ENCODE measurements at regions not wholly inside any gene's neighbourhood (a gene's known extent, or its start where the extent isn't known, plus 50 kb on each side); places are given as distances from the start of the nearest gene placed in this dataset.
"Not testable (repeated sequence)": the region's sequence is repeated elsewhere in the genome, so short reads cannot be mapped to it uniquely, and the experiment has no call there.

- not testable (repeated sequence) for H3K9me3 Mint-ChIP-seq; DNase-seq (ENCODE audit: low spot score); ATAC-seq; H3K4me3 Mint-ChIP-seq; H3K36me3 Mint-ChIP-seq; H3K27ac Mint-ChIP-seq
- H3K4me1 Mint-ChIP-seq (ENCODE audit: low read depth in 2 of 2), result peaks cover 18 to 24% of the 10 kb centered on the region in 2 donors
- peaks cover 8 to 12% of the 10 kb centered on the region in 2 donors for H3K27me3 Mint-ChIP-seq
Measured at GRCh38 chr15:21269673-21270072, 170.6 kb downstream of the POTEB3 start.

DNA sequence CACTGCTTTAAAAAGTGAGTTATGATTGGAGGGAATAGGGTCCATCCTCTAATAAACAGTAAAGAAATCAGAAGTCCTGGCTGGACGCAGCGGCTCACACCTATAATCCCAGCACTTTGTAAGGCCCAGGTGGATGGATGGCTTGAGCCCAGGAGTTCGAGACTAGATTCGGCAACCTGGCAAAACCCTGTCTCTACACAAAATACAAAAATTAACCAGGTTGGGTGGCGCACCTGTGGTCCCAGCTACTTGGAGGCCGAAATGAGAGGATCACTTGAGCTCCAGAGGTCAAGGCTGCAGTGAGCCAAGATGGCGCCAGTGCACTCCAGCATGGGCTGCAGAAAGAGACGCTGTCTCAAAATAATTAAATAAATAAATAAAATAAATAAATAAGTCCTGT is 171.2 kb downstream of the POTEB3 start:
- ATAC-seq (no peak), DNase-seq (ENCODE audit: low spot score) (no peak)
- Mint-ChIP-seq H3K36me3 (no peaks in the 10 kb centered on the region), H3K27me3 (peaks cover 8 to 12% of the 10 kb centered on the region in 2 donors), H3K4me3 (no peak overlapping the region), H3K27ac (no peak overlapping the region), H3K9me3 (no peaks in the 10 kb centered on the region), H3K4me1 (ENCODE audit: low read depth in 2 of 2) (peaks cover 18 to 24% of the 10 kb centered on the region in 2 donors)

- H3K4me1 Mint-ChIP-seq (ENCODE audit: low read depth in 2 of 2), result peaks cover 18 to 24% of the 10 kb centered on the region in 2 donors
- no peaks in the 10 kb centered on the region for H3K9me3 Mint-ChIP-seq
- no peaks in the 10 kb centered on the region for H3K36me3 Mint-ChIP-seq
- H3K27me3 Mint-ChIP-seq, result peaks cover 8 to 12% of the 10 kb centered on the region in 2 donors
- ATAC-seq (peak; percentile 66 to 81), DNase-seq (ENCODE audit: low spot score) (peak; percentile 59)
- H3K27ac Mint-ChIP-seq, result no peak overlapping the region
- H3K4me3 Mint-ChIP-seq, result no peak overlapping the region
Measured at GRCh38 chr15:21268436-21268940, 171.8 kb downstream of the POTEB3 start.

DNA sequence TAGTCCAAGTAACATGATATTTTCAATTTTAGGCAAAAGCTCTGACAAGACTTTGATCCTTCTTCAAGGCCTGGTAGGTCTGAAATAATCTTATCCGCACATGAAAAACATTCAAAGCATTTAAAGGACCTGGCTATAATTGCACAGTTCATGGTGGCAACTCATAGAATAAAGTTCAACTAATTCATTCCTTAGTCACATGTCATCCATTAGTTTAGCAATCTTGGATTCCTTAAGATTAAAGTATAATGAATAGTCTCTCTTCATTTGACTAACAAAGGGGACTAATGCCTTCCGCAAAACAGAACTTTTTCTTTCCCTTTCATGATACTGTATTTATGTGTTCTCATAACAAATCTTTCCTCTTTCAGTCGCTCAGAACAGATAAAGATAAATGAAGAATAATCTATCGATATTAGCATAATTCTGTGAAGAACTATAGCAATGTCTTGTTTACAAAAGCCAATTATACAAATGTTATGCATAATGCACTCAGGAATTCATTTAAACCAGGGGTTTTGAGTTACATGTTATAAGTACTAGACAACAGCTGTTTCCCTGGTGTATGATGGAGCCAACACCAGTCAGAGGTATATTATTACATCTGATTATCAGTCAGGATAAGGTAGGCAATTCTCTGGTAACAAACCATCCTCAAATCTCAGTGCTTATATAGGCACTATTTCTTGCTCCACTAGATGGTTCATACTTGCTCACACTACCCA is 172.5 kb downstream of the POTEB3 start:
- DNase-seq (ENCODE audit: low spot score), result no peak
- Mint-ChIP-seq H3K4me3 (no peak overlapping the region), H3K4me1 (ENCODE audit: low read depth in 2 of 2) (peaks cover 18 to 24% of the 10 kb centered on the region in 2 donors), H3K9me3 (no peaks in the 10 kb centered on the region), H3K36me3 (no peaks in the 10 kb centered on the region), H3K27ac (no peak overlapping the region), H3K27me3 (peaks cover 8 to 12% of the 10 kb centered on the region in 2 donors)
- no peak for ATAC-seq

DNA sequence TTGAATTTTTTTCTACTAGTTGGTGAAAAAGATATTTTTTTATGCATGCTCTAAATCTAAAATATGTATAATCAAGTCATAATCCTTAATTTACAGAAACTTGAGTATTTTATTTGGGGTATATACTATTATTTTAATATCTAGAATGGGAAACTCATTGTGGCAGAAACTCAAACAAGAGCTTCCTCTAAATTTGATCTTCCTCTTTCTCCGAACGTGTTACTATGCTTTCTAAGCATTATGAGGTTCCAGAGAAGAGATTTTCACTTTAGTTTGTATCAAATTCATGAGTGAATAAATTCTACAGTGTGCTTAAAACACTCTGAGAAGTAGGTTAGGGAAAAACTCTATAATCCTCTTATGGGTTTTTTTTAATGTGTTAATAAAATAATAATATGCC is 173.1 kb downstream of the POTEB3 start:
- ATAC-seq (no peak), DNase-seq (ENCODE audit: low spot score) (no peak)
- H3K27me3 Mint-ChIP-seq, result peaks cover 9 to 10% of the 10 kb centered on the region in 2 donors
- H3K4me3 Mint-ChIP-seq, result no peak overlapping the region
- no peaks in the 10 kb centered on the region for H3K36me3 Mint-ChIP-seq
- H3K27ac Mint-ChIP-seq, result no peak overlapping the region
- no peaks in the 10 kb centered on the region for H3K9me3 Mint-ChIP-seq
- H3K4me1 Mint-ChIP-seq (ENCODE audit: low read depth in 2 of 2), result peaks cover 18 to 19% of the 10 kb centered on the region in 2 donors

- not testable (repeated sequence) for H3K27me3 Mint-ChIP-seq; H3K4me3 Mint-ChIP-seq; H3K9me3 Mint-ChIP-seq; H3K36me3 Mint-ChIP-seq; ATAC-seq; DNase-seq (ENCODE audit: low spot score); H3K27ac Mint-ChIP-seq
- peaks cover 11 to 12% of the 10 kb centered on the region in 2 donors for H3K4me1 Mint-ChIP-seq (ENCODE audit: low read depth in 2 of 2)
Measured at GRCh38 chr15:21265628-21266027, 174.7 kb downstream of the POTEB3 start.

DNA sequence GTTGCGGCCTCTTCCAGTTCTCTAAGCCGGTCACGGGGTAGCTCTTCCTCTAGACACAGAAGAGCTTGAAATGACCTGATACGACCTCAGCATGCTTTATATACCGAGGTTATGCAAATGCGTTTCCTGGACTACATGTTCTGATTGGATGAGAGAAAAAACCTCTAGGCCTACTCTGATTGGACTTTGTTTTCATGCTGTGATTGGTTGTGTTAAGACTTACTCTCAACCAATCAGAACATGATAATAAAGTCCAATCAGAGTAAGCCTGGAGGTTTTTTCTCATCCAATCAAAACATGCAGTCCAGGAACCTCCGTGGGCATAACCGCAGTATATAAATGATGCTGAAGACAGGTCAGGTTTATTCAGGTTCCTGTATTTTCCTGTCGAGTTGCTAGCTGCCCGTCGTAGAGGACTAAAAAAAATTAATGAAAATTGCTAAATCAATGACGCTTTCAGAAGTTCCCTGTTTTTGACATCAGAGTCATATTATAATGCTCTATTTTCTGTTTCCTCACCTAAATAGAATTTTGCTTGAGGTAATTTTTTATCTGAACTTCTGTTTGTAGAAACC is 177.4 kb downstream of the POTEB3 start:
- ATAC-seq (no peak), DNase-seq (ENCODE audit: low spot score) (no peak)
- H3K27ac Mint-ChIP-seq, result no peak overlapping the region
- no peaks in the 10 kb centered on the region for H3K36me3 Mint-ChIP-seq
- no peaks in the 10 kb centered on the region for H3K9me3 Mint-ChIP-seq
- peaks cover 0 to 2% of the 10 kb centered on the region in 2 donors for H3K4me1 Mint-ChIP-seq (ENCODE audit: low read depth in 2 of 2)
- peaks cover 0 to 14% of the 10 kb centered on the region in 2 donors for H3K27me3 Mint-ChIP-seq
- H3K4me3 Mint-ChIP-seq, result no peak overlapping the region

DNA sequence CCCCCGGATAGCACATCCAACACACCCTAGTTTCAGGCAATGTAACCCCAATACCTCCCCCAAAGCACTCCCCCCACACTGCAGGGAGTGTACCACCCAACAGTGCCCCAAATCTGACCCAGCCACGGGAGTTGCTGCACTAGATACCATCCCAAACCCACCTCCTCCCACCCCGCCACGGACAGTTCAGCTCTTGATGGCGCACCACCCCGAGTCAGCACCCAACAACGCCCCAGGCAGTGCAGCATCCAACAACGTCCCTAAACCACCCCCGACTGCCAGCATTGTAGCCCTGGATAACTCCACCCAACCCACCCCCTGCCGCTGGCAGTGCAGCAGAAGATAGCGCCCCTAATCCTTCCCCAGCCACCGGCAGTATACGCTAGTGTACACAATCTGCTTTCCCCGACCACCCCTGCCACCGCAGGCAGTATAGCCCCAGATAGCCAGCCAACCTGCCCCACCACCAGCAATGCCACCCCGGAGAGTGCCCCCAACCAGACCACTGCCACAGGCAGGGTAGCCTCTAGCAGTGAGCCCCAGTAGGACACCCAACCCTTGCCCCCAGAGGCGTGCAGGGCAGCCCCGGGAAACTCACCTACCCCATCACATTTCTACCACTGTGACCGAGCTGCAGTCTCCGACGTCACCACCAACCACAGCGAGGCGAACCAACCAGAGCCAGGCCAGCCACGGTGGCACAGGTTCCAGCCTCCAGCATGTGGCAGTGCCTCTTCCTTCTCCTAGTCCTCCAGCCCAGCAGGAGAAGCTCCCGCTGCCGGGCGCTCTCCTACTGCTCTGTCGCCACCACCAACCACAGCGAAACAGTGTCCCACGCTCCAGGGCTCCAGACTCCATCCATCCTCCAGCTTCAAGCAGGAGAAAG is 178.1 kb downstream of the POTEB3 start:
- Mint-ChIP-seq H3K27me3 (peaks cover 0 to 14% of the 10 kb centered on the region in 2 donors), H3K4me1 (ENCODE audit: low read depth in 2 of 2) (no peaks in the 10 kb centered on the region), H3K27ac (no peak overlapping the region), H3K4me3 (no peak overlapping the region), H3K36me3 (no peaks in the 10 kb centered on the region), H3K9me3 (no peaks in the 10 kb centered on the region)
- peak; percentile 33 to 63 for ATAC-seq
- peak; percentile 60 for DNase-seq (ENCODE audit: low spot score)

- no peaks in the 10 kb centered on the region for H3K9me3 Mint-ChIP-seq
- peak; percentile 24 to 25 for ATAC-seq
- H3K27me3 Mint-ChIP-seq, result peaks cover 0 to 14% of the 10 kb centered on the region in 2 donors
Measured at GRCh38 chr15:21261396-21261964, 178.8 kb downstream of the POTEB3 start.

GRCh38 chr15:21260966-21261395 is 179.3 kb downstream of the POTEB3 start:
- H3K4me1 Mint-ChIP-seq (ENCODE audit: low read depth in 2 of 2), result no peaks in the 10 kb centered on the region
- ATAC-seq (peak in 1 of 2 donors; percentile 49), DNase-seq (ENCODE audit: low spot score) (no peak)
- H3K4me3 Mint-ChIP-seq, result no peak overlapping the region
- H3K9me3 Mint-ChIP-seq, result no peaks in the 10 kb centered on the region
- no peaks in the 10 kb centered on the region for H3K36me3 Mint-ChIP-seq
- H3K27me3 Mint-ChIP-seq, result peaks cover 0 to 14% of the 10 kb centered on the region in 2 donors
- no peak overlapping the region for H3K27ac Mint-ChIP-seq

More at GRCh38 chr15:21261396-21261964, 178.8 kb downstream of the POTEB3 start:
- H3K4me1 Mint-ChIP-seq (ENCODE audit: low read depth in 2 of 2), result no peaks in the 10 kb centered on the region
- no peaks in the 10 kb centered on the region for H3K36me3 Mint-ChIP-seq
- H3K27ac Mint-ChIP-seq, result no peak overlapping the region
- DNase-seq (ENCODE audit: low spot score), result peak; percentile 60
- no peak overlapping the region for H3K4me3 Mint-ChIP-seq

GRCh38 chr15:21258635-21259034 is 181.7 kb downstream of the POTEB3 start:
- H3K36me3 Mint-ChIP-seq; H3K9me3 Mint-ChIP-seq; ATAC-seq; H3K27ac Mint-ChIP-seq; H3K4me1 Mint-ChIP-seq (ENCODE audit: low read depth in 2 of 2); DNase-seq (ENCODE audit: low spot score); H3K4me3 Mint-ChIP-seq: not testable (repeated sequence)
- peaks cover 0 to 16% of the 10 kb centered on the region in 2 donors for H3K27me3 Mint-ChIP-seq

DNA sequence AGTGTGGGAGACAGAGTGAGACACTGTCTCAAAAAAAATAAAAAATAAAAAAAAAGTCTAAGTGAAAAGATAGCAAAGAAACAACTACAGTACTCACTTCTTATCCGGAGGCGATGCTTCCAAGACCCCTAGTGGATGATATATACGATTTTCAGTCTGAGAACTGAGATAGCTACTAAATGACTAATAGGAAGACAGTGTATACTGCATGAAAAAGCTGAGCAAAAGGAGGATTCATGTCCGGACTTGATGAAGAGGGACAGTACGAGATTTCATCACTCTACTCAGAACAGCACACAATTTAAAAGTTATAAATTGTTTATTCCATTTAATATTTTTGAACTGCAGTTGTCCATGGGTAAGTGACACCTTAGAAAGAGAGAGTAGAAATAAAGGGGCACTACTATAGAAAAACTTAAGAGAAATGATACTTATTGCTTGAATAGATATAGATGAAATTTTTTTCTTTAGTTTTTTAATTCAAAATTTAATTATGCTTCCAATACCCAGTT is 190.7 kb downstream of the POTEB3 start:
- H3K9me3 Mint-ChIP-seq; H3K36me3 Mint-ChIP-seq; H3K4me3 Mint-ChIP-seq; H3K27ac Mint-ChIP-seq; DNase-seq (ENCODE audit: low spot score); H3K4me1 Mint-ChIP-seq (ENCODE audit: low read depth in 2 of 2); ATAC-seq: not testable (repeated sequence)
- peaks cover 8 to 12% of the 10 kb centered on the region in 2 donors for H3K27me3 Mint-ChIP-seq
